ENCODE measurements at regions not wholly inside any gene's neighbourhood (a gene's known extent, or its start where the extent isn't known, plus 50 kb on each side); places are given as distances from the start of the nearest gene placed in this dataset.

DNA sequence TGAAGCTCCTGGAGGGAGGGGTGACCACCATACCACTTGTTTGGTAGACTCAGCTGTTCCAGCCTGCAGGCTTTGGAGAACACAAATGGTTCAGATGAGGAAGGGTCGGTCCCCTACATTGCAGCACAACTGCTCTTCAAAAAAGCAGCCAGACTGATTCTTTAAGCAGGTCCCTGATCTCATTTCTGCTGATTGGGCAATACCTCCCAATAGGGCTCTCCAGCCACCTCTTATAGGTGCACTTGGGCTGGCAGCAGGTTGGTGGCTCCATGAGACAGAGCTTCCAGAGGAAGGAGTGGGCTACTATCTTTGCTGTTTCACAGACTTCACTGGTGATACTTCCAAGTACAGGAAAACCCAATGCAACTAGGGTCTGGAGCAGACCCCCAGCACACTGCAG lies 65.9 kb upstream of the PEX5L start:
- intact Hi-C loops (cut with micrococcal nuclease): no loop called here
- TF ChIP-seq, protein P1, sequence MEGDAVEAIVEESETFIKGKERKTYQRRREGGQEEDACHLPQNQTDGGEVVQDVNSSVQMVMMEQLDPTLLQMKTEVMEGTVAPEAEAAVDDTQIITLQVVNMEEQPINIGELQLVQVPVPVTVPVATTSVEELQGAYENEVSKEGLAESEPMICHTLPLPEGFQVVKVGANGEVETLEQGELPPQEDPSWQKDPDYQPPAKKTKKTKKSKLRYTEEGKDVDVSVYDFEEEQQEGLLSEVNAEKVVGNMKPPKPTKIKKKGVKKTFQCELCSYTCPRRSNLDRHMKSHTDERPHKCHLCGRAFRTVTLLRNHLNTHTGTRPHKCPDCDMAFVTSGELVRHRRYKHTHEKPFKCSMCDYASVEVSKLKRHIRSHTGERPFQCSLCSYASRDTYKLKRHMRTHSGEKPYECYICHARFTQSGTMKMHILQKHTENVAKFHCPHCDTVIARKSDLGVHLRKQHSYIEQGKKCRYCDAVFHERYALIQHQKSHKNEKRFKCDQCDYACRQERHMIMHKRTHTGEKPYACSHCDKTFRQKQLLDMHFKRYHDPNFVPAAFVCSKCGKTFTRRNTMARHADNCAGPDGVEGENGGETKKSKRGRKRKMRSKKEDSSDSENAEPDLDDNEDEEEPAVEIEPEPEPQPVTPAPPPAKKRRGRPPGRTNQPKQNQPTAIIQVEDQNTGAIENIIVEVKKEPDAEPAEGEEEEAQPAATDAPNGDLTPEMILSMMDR (IDR thresholded peaks at IDR 0.05): no peak

DNA sequence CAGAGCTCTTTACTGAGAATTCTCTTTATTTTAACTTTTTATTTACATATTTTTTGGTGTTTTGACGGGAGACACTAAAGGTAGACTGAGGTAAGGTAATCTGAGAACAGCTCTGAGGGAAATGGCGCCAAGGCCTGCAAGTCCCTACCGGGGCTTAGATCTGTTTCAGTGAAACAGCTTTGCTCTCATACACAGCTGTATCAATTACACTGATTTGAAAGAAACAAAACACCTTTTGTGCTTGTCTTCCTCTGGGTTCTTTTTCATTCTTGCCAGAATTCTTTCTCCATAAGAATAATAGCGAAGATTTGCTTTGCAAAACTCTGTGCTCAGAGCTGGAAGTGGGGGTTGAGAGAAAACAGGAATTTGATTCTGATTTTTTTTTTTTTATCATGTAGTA lies 79.5 kb upstream of the PEX5L start:
- Mint-ChIP-seq H3K9me3 (peaks cover 0 to under 1% of the 10 kb centered on the region in 2 donors), H3K4me1 (no peaks in the 10 kb centered on the region), H3K4me3 (no peak overlapping the region), H3K36me3 (no peaks in the 10 kb centered on the region), H3K27ac (no peak overlapping the region), H3K27me3 (ENCODE audit: low read depth in 2 of 2) (no peaks in the 10 kb centered on the region)
- ATAC-seq (no peak), DNase-seq (no peak)
- no peaks in the 10 kb centered on the region for H3K9me3 ChIP-seq (ENCODE audit: control insufficient read depth, insufficient read depth, low read length)
- no peaks in the 10 kb centered on the region for H3K36me3 ChIP-seq (ENCODE audit: control insufficient read depth, insufficient read depth, low read length)
- no peaks in the 10 kb centered on the region for H3K27me3 ChIP-seq (ENCODE audit: control insufficient read depth, insufficient read depth, low read length)
- intact Hi-C loops (cut with micrococcal nuclease): no loop called here
- no peak overlapping the region for H3K27ac ChIP-seq (ENCODE audit: low read length)
- H3K4me3 ChIP-seq (ENCODE audit: low read length): no peak overlapping the region
- TF ChIP-seq, protein P1 (IDR thresholded peaks at IDR 0.05): no peak
- 68% methylated on average over 4 of the region's 4 CpGs for WGBS (ENCODE audit: insufficient coverage)
- H3K4me1 ChIP-seq (ENCODE audit: control insufficient read depth, insufficient read depth, low read length): no peaks in the 10 kb centered on the region

More for the DNA sequence above, 65.9 kb upstream of the PEX5L start:
- Mint-ChIP-seq H3K4me3 (no peak overlapping the region), H3K36me3 (peaks cover 6% of the 10 kb centered on the region), H3K27ac (no peak overlapping the region), H3K4me1 (no peaks in the 10 kb centered on the region), H3K9me3 (peaks cover 7 to 9% of the 10 kb centered on the region in 2 donors), H3K27me3 (ENCODE audit: low read depth in 2 of 2) (no peaks in the 10 kb centered on the region)
- no peak overlapping the region for H3K27ac ChIP-seq (ENCODE audit: low read length)
- no peaks in the 10 kb centered on the region for H3K4me1 ChIP-seq (ENCODE audit: control insufficient read depth, insufficient read depth, low read length)
- no peak overlapping the region for H3K4me3 ChIP-seq (ENCODE audit: low read length)
- WGBS (ENCODE audit: insufficient coverage): 100% methylated on average over 1 of the region's 1 CpG
- no peaks in the 10 kb centered on the region for H3K27me3 ChIP-seq (ENCODE audit: control insufficient read depth, insufficient read depth, low read length)
- no peak for DNase-seq
- H3K36me3 ChIP-seq (ENCODE audit: control insufficient read depth, insufficient read depth, low read length): no peaks in the 10 kb centered on the region
- H3K9me3 ChIP-seq (ENCODE audit: control insufficient read depth, insufficient read depth, low read length): no peaks in the 10 kb centered on the region
- ATAC-seq: no peak

DNA sequence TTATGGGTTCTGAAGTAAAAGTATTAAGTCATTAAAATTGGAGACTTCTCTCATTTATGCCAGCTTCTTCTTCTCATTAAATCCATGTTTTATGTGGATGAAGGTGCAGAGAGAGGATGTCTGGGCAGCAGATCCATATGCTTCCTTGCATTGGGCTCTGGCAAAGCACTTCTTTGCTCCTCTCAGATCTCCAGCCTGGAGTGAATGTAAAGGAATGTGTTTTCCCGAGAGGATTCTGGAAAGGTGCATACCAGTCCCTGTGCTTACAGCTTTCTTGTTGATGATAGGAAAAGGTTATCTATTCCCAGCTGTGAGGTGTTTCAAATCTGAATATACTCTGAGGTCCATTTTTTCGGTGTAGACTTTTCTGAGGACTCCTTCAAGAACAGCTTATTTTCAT lies 79.9 kb upstream of the PEX5L start:
- H3K9me3 ChIP-seq (ENCODE audit: control insufficient read depth, insufficient read depth, low read length): no peaks in the 10 kb centered on the region
- Mint-ChIP-seq H3K36me3 (no peaks in the 10 kb centered on the region), H3K4me3 (no peak overlapping the region), H3K4me1 (no peaks in the 10 kb centered on the region), H3K9me3 (peaks cover 3 to 4% of the 10 kb centered on the region in 2 donors), H3K27ac (no peak overlapping the region), H3K27me3 (ENCODE audit: low read depth in 2 of 2) (no peaks in the 10 kb centered on the region)
- no peaks in the 10 kb centered on the region for H3K4me1 ChIP-seq (ENCODE audit: control insufficient read depth, insufficient read depth, low read length)
- 51% methylated on average over 2 of the region's 2 CpGs for WGBS (ENCODE audit: insufficient coverage)
- TF ChIP-seq, protein P1 (IDR thresholded peaks at IDR 0.05): no peak
- ATAC-seq (no peak), DNase-seq (no peak)
- H3K4me3 ChIP-seq (ENCODE audit: low read length): no peak overlapping the region
- intact Hi-C loops (cut with micrococcal nuclease): no loop called here
- H3K27me3 ChIP-seq (ENCODE audit: control insufficient read depth, insufficient read depth, low read length): no peaks in the 10 kb centered on the region
- H3K27ac ChIP-seq (ENCODE audit: low read length): no peak overlapping the region
- H3K36me3 ChIP-seq (ENCODE audit: control insufficient read depth, insufficient read depth, low read length): no peaks in the 10 kb centered on the region

DNA sequence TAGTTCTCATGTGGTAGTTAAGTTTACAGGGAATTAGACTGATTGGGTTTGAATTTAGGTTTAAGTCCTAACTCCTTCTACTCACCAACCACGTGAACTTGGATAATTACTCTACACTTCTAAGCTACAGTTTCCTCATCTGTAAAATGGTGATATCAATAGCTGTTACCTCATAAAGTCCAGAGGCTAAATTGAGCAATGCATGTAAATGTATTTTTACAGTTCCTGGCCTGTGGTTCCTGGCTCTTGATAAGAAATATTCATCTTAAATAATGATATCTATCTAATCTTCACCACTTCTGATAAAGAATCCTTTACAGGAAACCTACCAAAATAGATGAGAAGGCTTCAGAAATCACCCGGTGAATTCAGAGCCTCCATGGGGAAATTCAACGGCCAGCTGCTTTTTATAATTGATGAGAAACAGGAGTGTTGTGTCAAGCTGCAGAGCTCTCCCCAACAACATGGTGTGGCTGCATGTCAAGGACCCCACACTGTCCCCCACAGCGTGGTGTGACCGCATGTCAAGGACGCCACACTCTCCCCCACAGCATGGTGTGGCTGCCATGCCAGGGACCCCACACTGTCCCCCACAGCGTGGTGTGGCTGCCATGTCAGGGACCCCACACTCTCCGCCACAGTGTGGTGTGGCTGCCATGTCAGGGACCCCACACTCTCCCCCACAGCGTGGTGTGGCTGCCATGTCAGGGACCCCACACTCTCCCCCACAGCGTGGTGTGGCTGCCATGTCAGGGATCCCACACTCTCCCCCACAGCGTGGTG lies 80.8 kb upstream of the PEX5L start:
- intact Hi-C loops (cut with micrococcal nuclease): no loop called here

More for the DNA sequence above, 80.8 kb upstream of the PEX5L start:
- WGBS (ENCODE audit: insufficient coverage): 84% methylated on average over 9 of the region's 11 CpGs
- Histone ChIP-seq H3K9me3 (ENCODE audit: control insufficient read depth, insufficient read depth, low read length) (no peaks in the 10 kb centered on the region), H3K27me3 (ENCODE audit: control insufficient read depth, insufficient read depth, low read length) (no peaks in the 10 kb centered on the region), H3K36me3 (ENCODE audit: control insufficient read depth, insufficient read depth, low read length) (no peaks in the 10 kb centered on the region), H3K4me3 (ENCODE audit: low read length) (no peak overlapping the region), H3K27ac (ENCODE audit: low read length) (no peak overlapping the region), H3K4me1 (ENCODE audit: control insufficient read depth, insufficient read depth, low read length) (no peaks in the 10 kb centered on the region)
- Mint-ChIP-seq H3K27ac (no peak overlapping the region), H3K9me3 (peaks cover 5% of the 10 kb centered on the region in 2 donors), H3K4me1 (no peaks in the 10 kb centered on the region), H3K36me3 (no peaks in the 10 kb centered on the region), H3K27me3 (ENCODE audit: low read depth in 2 of 2) (no peaks in the 10 kb centered on the region), H3K4me3 (no peak overlapping the region)
- TF ChIP-seq, protein P1 (IDR thresholded peaks at IDR 0.05): no peak
- ATAC-seq (no peak), DNase-seq (no peak)
